Mesendoderm (in vitro differentiated cells): ENCODE measurements at regions not wholly inside any gene's neighbourhood (a gene's known extent, or its start where the extent isn't known, plus 50 kb on each side); places are given as distances from the start of the nearest gene placed in this dataset.

Experiments used
- DNase-seq: peaks from one replicate; pipeline ENCODE4 v3.0.0; 2013
- H2AK5ac ChIP-seq: 2 replicates; pipeline ENCODE4 v1.6.1; 2013; ENCODE audit warnings: low read length, inconsistent platforms
- H2BK120ac ChIP-seq: 2 replicates; pipeline ENCODE4 v1.6.1; 2013; ENCODE audit warnings: low read depth, mild to moderate bottlenecking, low read length, moderate library complexity, mixed read lengths
- H2BK15ac ChIP-seq: replicated peaks from 2 replicates; pipeline ENCODE4 v1.6.1; 2013; ENCODE audit warnings: low read depth, mild to moderate bottlenecking, moderate library complexity
- H2BK5ac ChIP-seq: 2 replicates; pipeline ENCODE4 v1.6.1; 2013; ENCODE audit warnings: low read length, inconsistent platforms
- H3K18ac ChIP-seq: 2 replicates; pipeline ENCODE4 v1.6.1; 2013; ENCODE audit warnings: mild to moderate bottlenecking, low read length, mixed read lengths
- H3K23ac ChIP-seq: one replicate; pipeline ENCODE4 v1.6.1; 2013; ENCODE audit warnings: low read length
- H3K27ac ChIP-seq: 2 replicates; pipeline ENCODE4 v1.5.1; 2013; ENCODE audit warnings: low read depth, mild to moderate bottlenecking, inconsistent platforms, low read length, moderate library complexity
- H3K27me3 ChIP-seq: 2 replicates; pipeline ENCODE4 v1.6.1; 2013; ENCODE audit warnings: low read length, control low read depth, mild to moderate bottlenecking, inconsistent platforms; ENCODE audit not compliant: insufficient read depth, poor library complexity
- H3K36me3 ChIP-seq: 2 replicates; pipeline ENCODE4 v1.6.1; 2013; ENCODE audit warnings: low read length, inconsistent platforms; ENCODE audit not compliant: control insufficient read depth, insufficient read depth
- H3K4ac ChIP-seq: one replicate; pipeline ENCODE4 v1.6.1; 2013; ENCODE audit warnings: low read depth, mild to moderate bottlenecking, low read length, moderate library complexity
- H3K4me1 ChIP-seq: 2 replicates; pipeline ENCODE4 v1.6.1; 2013; ENCODE audit warnings: low read depth, low read length, inconsistent platforms; ENCODE audit not compliant: control insufficient read depth
- H3K4me2 ChIP-seq: 2 replicates; pipeline ENCODE4 v1.6.1; 2013; ENCODE audit warnings: low read length
- H3K4me3 ChIP-seq: 2 replicates; pipeline ENCODE4 v1.5.1; 2013; ENCODE audit warnings: mild to moderate bottlenecking, low read length
- H3K56ac ChIP-seq: one replicate; pipeline ENCODE4 v1.6.1; 2013; ENCODE audit warnings: low read length
- H3K79me1 ChIP-seq: 2 replicates; pipeline ENCODE4 v1.6.1; 2013; ENCODE audit warnings: low read length, inconsistent platforms
- H3K79me2 ChIP-seq: 2 replicates; pipeline ENCODE4 v1.6.1; 2013; ENCODE audit warnings: mild to moderate bottlenecking, low read length; ENCODE audit not compliant: control insufficient read depth, insufficient read depth
- H3K9ac ChIP-seq: 2 replicates; pipeline ENCODE4 v1.6.1; 2013; ENCODE audit warnings: low read length, inconsistent platforms
- H4K5ac ChIP-seq: one replicate; pipeline ENCODE4 v1.6.1; 2013; ENCODE audit warnings: low read length
- H4K8ac ChIP-seq: one replicate; pipeline ENCODE4 v1.6.1; 2013; ENCODE audit warnings: low read depth, mild to moderate bottlenecking, control low read depth, low read length, moderate library complexity
- WGBS: extraction: QIAGEN DNeasy Blood & Tissue Kit; methylation state at CpG from one replicate; pipeline ENCODE4 v1.1.7; 2013; ENCODE audit warnings: low lambda C conversion rate, missing lambda C conversion rate; ENCODE audit not compliant: insufficient coverage; ENCODE audit errors: extremely low coverage; 5-methylcytosine and 5-hydroxymethylcytosine counted together

DNA sequence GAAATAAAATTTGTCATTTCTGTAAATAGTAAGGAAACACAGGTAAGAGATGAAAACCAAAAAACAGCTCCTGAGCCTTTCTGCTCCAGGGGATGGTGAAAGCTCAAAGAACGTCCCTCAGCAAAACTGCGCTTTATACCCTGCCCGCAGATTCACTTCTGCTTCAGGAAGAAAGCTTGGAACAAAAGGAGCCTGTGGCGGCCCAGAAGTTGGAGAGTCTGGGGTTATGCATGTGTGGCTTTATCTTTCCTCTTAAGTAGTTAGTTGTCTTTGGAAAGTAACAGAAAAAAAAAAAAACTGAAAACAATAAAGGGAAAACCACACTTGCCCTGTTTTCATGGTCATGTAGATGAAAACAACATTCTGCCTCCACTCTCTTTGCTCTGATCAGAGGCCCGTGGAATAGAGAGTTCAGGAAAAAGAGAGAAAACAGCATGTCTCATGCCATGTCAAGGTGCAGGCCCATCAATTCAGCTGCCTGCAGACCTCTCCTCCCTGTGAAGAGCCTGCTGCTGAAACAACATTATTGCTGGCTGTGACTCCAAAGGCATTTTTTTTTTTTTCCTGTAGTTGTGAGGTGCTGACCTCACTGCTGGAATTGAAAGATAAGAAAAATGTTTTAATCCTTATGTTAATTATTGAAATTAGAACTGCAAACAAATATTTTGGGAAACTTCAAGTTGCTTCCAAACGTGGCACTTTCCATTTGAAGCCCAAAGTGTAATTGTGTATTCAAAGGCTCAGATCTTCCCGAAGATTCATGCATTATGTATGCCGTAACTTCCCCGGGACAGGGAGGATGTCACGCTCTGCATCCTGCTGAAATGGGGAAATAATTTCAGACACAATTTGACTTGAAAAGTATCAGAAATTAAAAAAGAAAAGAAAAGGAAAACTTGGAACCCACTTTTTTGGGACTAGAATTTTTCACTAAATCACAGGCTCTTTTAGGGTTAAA, 108.4 kb upstream of the ZNF385D start:
- Histone ChIP-seq H3K79me2 (no peaks in the 10 kb centered on the region), H3K23ac (no peak overlapping the region), H3K4me1 (no peaks in the 10 kb centered on the region), H3K9ac (no peak overlapping the region), H2BK120ac (no peak overlapping the region), H3K4me3 (no peak overlapping the region), H3K4ac (no peak overlapping the region), H3K56ac (no peak overlapping the region), H2BK15ac (no peak overlapping the region), H3K18ac (no peak overlapping the region), H3K4me2 (no peak overlapping the region), H3K36me3 (no peaks in the 10 kb centered on the region), H3K27me3 (no peaks in the 10 kb centered on the region), H2AK5ac (no peak overlapping the region), H4K5ac (no peak overlapping the region), H3K27ac (no peak overlapping the region), H2BK5ac (no peak overlapping the region), H3K79me1 (no peaks in the 10 kb centered on the region), H4K8ac (no peak overlapping the region)
- WGBS: no CpG with 5 or more reads among the region's 10 CpGs
- DNase-seq: peak; percentile 31

GRCh38 chr3:21860082-21860475, 109.1 kb upstream of the ZNF385D start:
- Histone ChIP-seq H3K79me2 (no peaks in the 10 kb centered on the region), H3K4me3 (no peak overlapping the region), H3K36me3 (no peaks in the 10 kb centered on the region), H3K23ac (no peak overlapping the region), H3K4me1 (no peaks in the 10 kb centered on the region), H2BK120ac (no peak overlapping the region), H3K18ac (no peak overlapping the region), H3K27me3 (no peaks in the 10 kb centered on the region), H2AK5ac (no peak overlapping the region), H4K5ac (no peak overlapping the region), H2BK15ac (no peak overlapping the region), H3K79me1 (no peaks in the 10 kb centered on the region), H3K4ac (no peak overlapping the region), H4K8ac (no peak overlapping the region), H3K27ac (no peak overlapping the region), H2BK5ac (no peak overlapping the region), H3K4me2 (no peak overlapping the region), H3K56ac (no peak overlapping the region), H3K9ac (no peak overlapping the region)
- no CpG with 5 or more reads among the region's 1 CpG for WGBS
- DNase-seq: no peak

GRCh38 chr3:21860657-21861056, 109.6 kb upstream of the ZNF385D start:
- Histone ChIP-seq H3K4me3 (no peak overlapping the region), H4K5ac (no peak overlapping the region), H2AK5ac (no peak overlapping the region), H2BK120ac (no peak overlapping the region), H3K27me3 (no peaks in the 10 kb centered on the region), H3K4me1 (no peaks in the 10 kb centered on the region), H3K4ac (no peak overlapping the region), H4K8ac (peak overlapping the region; percentile 28), H3K36me3 (no peaks in the 10 kb centered on the region), H3K4me2 (no peak overlapping the region), H2BK15ac (no peak overlapping the region), H3K79me1 (no peaks in the 10 kb centered on the region), H3K18ac (no peak overlapping the region), H3K27ac (no peak overlapping the region), H2BK5ac (no peak overlapping the region), H3K79me2 (no peaks in the 10 kb centered on the region), H3K56ac (no peak overlapping the region), H3K9ac (no peak overlapping the region), H3K23ac (no peak overlapping the region)
- no CpG with 5 or more reads among the region's 1 CpG for WGBS
- DNase-seq: no peak

DNA sequence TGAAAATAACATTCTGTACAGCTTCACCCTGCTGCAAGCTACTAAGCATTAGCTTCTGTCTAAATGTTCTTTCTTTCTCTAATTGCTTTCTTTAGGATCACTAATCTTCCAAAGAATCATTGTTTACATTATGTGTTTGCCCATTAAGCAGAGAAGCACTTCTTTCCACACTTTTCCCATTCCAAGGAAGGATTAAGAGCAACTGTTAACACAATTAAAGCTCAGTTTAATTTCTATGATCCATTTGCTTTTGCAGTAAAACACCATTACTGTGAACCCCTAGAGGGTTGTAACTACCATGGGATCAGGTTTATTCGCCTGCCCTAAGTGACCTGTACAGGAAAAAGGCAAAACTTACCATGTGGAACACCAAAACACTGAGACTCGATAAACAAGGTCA, 125.8 kb upstream of the ZNF385D start:
- Histone ChIP-seq H3K4me3 (no peak overlapping the region), H4K8ac (no peak overlapping the region), H3K9ac (no peak overlapping the region), H3K27me3 (no peaks in the 10 kb centered on the region), H3K4me1 (no peaks in the 10 kb centered on the region), H3K79me1 (no peaks in the 10 kb centered on the region), H3K36me3 (no peaks in the 10 kb centered on the region), H3K27ac (no peak overlapping the region), H2BK15ac (no peak overlapping the region), H2BK5ac (no peak overlapping the region), H2AK5ac (no peak overlapping the region), H3K4me2 (no peak overlapping the region), H3K18ac (no peak overlapping the region), H2BK120ac (no peak overlapping the region), H3K56ac (no peak overlapping the region), H3K79me2 (no peaks in the 10 kb centered on the region), H3K4ac (no peak overlapping the region), H4K5ac (no peak overlapping the region), H3K23ac (no peak overlapping the region)
- no peak for DNase-seq
- no CpG with 5 or more reads among the region's 2 CpGs for WGBS

DNA sequence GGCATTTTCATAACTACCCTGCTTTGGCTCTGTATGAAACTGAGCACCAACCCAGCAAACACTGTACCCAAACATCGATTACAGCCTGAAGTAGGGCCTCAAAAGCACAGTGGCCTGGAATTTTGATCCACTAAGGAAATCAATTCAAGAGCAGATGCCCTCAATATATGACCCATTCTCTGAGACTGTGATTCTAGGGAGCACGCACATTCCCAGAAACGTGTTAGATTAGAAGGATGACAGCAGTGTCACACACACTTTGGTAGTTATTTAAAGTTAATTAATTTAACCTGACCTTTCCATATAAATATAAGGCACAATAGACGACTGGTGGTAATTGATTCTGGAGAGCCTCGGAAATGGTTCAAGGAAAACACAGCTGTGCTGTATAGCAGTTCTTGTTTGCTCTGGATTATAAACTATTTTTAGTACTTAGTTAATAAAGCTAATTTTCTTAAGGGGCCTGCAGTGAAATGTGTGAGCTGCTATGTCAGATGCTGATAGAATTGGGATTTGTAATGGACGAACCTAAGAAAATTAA, 126.3 kb upstream of the ZNF385D start:
- H3K79me1 ChIP-seq: no peaks in the 10 kb centered on the region
- H3K18ac ChIP-seq: no peak overlapping the region
- H3K56ac ChIP-seq: no peak overlapping the region
- H3K4me3 ChIP-seq: no peak overlapping the region
- no peak overlapping the region for H3K23ac ChIP-seq
- H3K4ac ChIP-seq: no peak overlapping the region
- H3K9ac ChIP-seq: no peak overlapping the region
- no peaks in the 10 kb centered on the region for H3K79me2 ChIP-seq
- H4K5ac ChIP-seq: no peak overlapping the region
- H3K36me3 ChIP-seq: no peaks in the 10 kb centered on the region
- no peak overlapping the region for H3K4me2 ChIP-seq
- no peak overlapping the region for H2BK15ac ChIP-seq
- WGBS: no CpG with 5 or more reads among the region's 6 CpGs
- DNase-seq: no peak
- no peaks in the 10 kb centered on the region for H3K27me3 ChIP-seq
- no peak overlapping the region for H2AK5ac ChIP-seq
- H4K8ac ChIP-seq: no peak overlapping the region
- no peak overlapping the region for H2BK120ac ChIP-seq
- no peak overlapping the region for H2BK5ac ChIP-seq
- H3K27ac ChIP-seq: no peak overlapping the region
- no peaks in the 10 kb centered on the region for H3K4me1 ChIP-seq
